Ectodermal cell (in vitro differentiated cells): ENCODE measurements at regions not wholly inside any gene's neighbourhood (a gene's known extent, or its start where the extent isn't known, plus 50 kb on each side); places are given as distances from the start of the nearest gene placed in this dataset.

Source experiments
- H3K27ac ChIP-seq: 2 replicates; pipeline ENCODE4 v1.7.0; 2013; ENCODE audit warnings: mild to moderate bottlenecking, low read depth, low read length; ENCODE audit not compliant: insufficient read depth, poor library complexity, severe bottlenecking
- H3K27me3 ChIP-seq: 2 replicates; pipeline ENCODE4 v1.7.0; 2013; ENCODE audit warnings: mild to moderate bottlenecking, low read length; ENCODE audit not compliant: insufficient read depth, control insufficient read depth, poor library complexity, severe bottlenecking
- H3K36me3 ChIP-seq: one replicate; pipeline ENCODE4 v1.7.0; 2013; ENCODE audit warnings: low read length; ENCODE audit not compliant: control insufficient read depth, insufficient read depth
- H3K4me1 ChIP-seq: one replicate; pipeline ENCODE4 v1.7.0; 2013; ENCODE audit warnings: low read length; ENCODE audit not compliant: control insufficient read depth, insufficient read depth
- H3K4me3 ChIP-seq: 2 replicates; pipeline ENCODE4 v1.7.0; 2013; ENCODE audit warnings: low read depth, low read length, control low read depth; ENCODE audit not compliant: insufficient read depth
- H3K9me3 ChIP-seq: 2 replicates; pipeline ENCODE4 v1.7.0; 2013; ENCODE audit warnings: mild to moderate bottlenecking, low read length, moderate library complexity; ENCODE audit not compliant: control insufficient read depth
- WGBS, 2 experiments: methylation state at CpG; one replicate each; pipeline ENCODE4 v1.1.7; 2013; ENCODE audit warnings: missing lambda C conversion rate in 2 of 2; 5-methylcytosine and 5-hydroxymethylcytosine counted together

DNA sequence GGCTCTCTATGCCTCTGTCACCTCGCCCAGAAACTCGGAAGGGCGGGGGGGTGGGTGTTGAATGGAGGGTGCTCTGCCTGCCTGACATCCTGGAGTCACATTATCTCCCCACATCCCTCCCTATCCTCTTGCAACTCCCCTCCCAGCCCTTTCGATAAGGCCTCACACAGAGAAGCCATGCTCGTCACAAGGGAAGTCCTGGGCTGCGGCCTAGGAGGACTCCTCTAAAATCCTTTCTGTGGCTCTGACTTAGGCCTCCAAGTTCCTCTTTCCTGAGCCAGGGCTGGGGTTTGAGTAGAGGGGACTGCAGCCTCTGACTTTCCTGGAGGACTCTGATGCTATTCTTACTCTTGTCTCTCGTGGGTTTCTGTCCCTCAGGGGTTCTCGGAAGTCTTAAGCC is 75.0 kb upstream of the PKDCC start:
- no peaks in the 10 kb centered on the region for H3K9me3 ChIP-seq
- peaks cover 4% of the 10 kb centered on the region for H3K4me1 ChIP-seq
- H3K27me3 ChIP-seq, result no peaks in the 10 kb centered on the region
- no peaks in the 10 kb centered on the region for H3K36me3 ChIP-seq
- H3K4me3 ChIP-seq, result no peak overlapping the region
- no peak overlapping the region for H3K27ac ChIP-seq
- 80 to 89% methylated on average over 5 to 8 of the region's 8 CpGs for WGBS, 2 experiments

- 82 to 91% methylated on average over 4 of the region's 4 CpGs for WGBS, 2 experiments
- Histone ChIP-seq H3K9me3 (no peaks in the 10 kb centered on the region), H3K27me3 (no peaks in the 10 kb centered on the region), H3K36me3 (no peaks in the 10 kb centered on the region), H3K4me3 (no peak overlapping the region), H3K27ac (no peak overlapping the region), H3K4me1 (peaks cover 4% of the 10 kb centered on the region)
These were observed 74.0 kb upstream of the PKDCC start for GRCh38 chr2:41973871-41974270.

DNA sequence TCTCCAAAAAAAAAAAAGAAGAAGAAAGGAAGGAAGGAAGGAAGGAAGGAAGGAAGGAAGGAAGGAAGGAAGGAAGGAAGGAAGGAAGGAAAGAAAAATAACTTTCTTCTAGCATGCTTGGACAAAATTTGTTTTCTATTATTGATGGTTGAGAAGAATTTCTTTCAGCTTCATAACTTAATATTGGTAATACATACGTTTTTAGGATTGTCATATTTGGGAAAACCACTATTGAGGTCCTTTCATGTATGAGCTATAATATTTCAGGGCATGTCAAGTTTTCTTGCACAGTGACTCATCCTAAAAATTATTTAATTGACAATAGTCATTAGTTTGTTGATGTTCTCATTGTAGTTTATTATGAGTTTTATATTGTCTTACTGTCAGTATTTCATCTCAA is 66.4 kb upstream of the PKDCC start:
- Histone ChIP-seq H3K4me3 (no peak overlapping the region), H3K36me3 (no peaks in the 10 kb centered on the region), H3K4me1 (no peaks in the 10 kb centered on the region), H3K27me3 (no peaks in the 10 kb centered on the region), H3K9me3 (no peaks in the 10 kb centered on the region), H3K27ac (no peak overlapping the region)
- WGBS, 2 experiments, result 89 to 100% methylated on average over 1 of the region's 1 CpG

DNA sequence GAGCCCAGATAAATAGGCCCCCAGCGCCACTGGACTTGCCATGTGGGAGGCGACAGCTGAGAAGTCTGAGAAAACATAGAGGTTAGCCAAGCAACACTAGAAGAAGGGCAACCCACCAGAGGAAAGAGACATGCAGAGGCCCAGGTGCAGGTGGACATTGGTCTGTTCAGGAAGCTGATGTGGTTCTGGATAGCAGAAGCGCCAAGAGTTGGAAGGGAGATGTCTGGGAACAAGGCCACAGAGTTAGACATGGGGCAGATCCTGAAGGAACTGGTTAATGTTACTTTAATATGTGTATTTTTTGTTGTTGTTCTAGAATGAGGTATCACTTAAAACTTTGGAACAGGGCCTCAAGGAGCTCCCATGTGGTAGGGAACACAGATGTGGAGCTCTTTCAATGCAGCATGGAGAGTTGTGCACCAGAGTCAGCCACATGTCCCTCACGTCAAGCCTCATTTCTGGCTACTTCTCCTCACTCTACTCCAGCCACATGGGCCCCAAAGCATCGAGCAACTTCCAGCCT is 62.2 kb upstream of the PKDCC start:
- no peaks in the 10 kb centered on the region for H3K36me3 ChIP-seq
- H3K9me3 ChIP-seq, result no peaks in the 10 kb centered on the region
- H3K27ac ChIP-seq, result no peak overlapping the region
- 94 to 96% methylated on average over 5 of the region's 5 CpGs for WGBS, 2 experiments
- H3K4me3 ChIP-seq, result no peak overlapping the region
- H3K27me3 ChIP-seq, result no peaks in the 10 kb centered on the region
- H3K4me1 ChIP-seq, result peaks cover 15% of the 10 kb centered on the region

DNA sequence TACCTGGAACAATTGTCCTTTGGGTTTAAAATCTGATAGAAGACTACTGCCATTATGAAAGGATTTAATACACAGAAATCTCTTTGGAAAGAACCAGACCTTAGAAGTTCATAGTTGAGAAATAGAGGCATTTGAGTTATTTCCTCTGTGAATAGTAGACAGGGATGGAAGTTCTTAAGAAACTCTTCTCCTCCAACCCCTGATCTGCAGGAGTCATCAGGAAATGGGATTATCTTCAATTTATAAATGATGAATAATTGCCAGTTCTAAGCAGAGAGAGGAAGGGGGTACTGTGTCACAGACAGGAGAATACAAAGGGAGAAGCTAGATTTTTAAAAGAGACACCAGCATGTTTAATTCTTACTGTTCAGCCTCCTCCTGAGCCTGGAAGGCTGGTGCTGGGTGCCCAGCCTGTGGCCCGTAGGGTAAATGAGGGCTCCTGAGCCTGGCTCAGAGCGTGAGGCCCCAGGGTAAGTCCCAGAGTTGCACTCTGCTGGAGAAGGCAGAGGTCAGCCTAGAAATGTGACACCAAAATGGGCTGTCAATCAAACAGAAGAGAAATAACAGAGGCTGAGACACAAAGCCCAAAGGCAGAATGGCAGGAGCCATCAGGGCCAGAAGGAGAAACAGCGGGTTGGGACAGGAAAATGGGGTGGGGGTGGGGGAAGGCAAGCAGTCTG is 58.2 kb upstream of the PKDCC start:
- 25 to 32% methylated on average over 3 of the region's 3 CpGs for WGBS, 2 experiments
- Histone ChIP-seq H3K27me3 (no peaks in the 10 kb centered on the region), H3K4me3 (no peak overlapping the region), H3K9me3 (peaks cover under 1% of the 10 kb centered on the region), H3K27ac (peak overlapping the region; percentile 52), H3K4me1 (peaks cover 22% of the 10 kb centered on the region), H3K36me3 (no peaks in the 10 kb centered on the region)

DNA sequence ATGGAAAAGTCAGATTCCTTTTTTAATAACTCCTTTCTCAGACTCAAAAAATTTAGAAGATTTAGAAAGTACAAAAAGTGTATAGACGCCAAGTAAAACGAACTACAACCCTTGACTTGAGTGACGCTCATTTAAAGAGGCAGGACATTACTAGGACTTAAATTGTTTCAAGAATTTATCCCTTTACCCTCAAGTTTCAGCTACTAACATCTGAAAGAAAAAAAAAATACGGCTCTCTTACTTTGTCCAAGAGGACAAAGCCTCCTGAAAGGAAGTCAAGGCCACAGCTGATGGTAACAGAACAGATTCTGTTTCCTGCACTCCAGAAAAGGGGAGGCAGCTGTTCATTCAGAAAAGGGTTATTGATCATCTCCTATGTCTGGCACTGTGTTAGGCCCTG is 57.6 kb upstream of the PKDCC start:
- WGBS, 2 experiments, result 67 to 69% methylated on average over 4 of the region's 4 CpGs
- H3K27me3 ChIP-seq, result no peaks in the 10 kb centered on the region
- peak overlapping the region; percentile 52 for H3K27ac ChIP-seq
- no peak overlapping the region for H3K4me3 ChIP-seq
- H3K9me3 ChIP-seq, result peaks cover 3% of the 10 kb centered on the region
- H3K4me1 ChIP-seq, result peaks cover 22% of the 10 kb centered on the region
- H3K36me3 ChIP-seq, result no peaks in the 10 kb centered on the region

DNA sequence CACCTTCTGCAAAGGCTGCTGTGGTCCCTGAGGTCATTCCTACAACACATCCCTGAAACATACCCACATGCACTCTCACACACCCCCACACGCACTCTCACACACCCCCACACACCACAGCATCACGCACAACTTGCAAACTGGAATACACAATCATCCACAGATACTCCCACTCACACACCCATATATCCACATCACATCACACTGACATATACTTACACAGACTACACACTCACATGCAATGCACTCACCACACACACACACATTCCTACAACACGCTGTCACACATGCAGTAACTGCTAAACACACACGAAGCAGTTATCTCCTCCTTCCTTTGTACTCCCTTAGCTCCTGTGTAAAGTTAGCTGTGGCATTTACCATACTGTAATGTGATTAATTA is 57.1 kb upstream of the PKDCC start:
- Histone ChIP-seq H3K36me3 (no peaks in the 10 kb centered on the region), H3K4me3 (no peak overlapping the region), H3K9me3 (peaks cover 3% of the 10 kb centered on the region), H3K27me3 (no peaks in the 10 kb centered on the region), H3K4me1 (peaks cover 22% of the 10 kb centered on the region), H3K27ac (no peak overlapping the region)
- 84 to 88% methylated on average over 4 of the region's 4 CpGs for WGBS, 2 experiments

DNA sequence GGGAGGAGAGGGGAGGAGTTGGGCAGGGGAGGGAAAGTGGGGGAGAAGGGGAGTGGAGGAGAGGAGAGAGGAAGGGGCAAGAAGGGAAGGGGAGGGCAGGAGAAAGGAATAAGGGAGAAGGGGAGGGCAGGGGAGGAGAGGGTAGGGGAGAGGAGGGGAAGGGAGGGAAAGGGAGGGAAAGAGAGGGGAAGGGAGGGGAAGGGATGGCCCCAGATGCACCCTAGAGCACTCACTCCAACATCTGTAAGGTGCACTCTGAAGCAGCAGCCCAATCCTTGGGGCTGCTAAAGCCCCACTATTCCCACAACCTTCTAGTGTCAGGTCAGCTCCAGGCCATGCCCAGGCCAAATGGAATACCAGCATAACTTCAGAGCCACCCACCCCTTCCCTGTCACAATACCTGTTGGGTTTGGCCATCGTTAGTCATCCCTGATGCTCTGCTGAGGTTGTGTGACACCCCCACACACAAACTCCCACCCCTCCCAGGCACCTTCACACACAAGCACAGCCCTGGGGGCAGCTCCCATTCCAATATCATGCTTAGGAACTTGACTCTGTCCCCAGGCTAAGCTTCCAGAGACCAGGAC is 55.7 kb upstream of the PKDCC start:
- Histone ChIP-seq H3K27ac (no peak overlapping the region), H3K9me3 (peaks cover 3% of the 10 kb centered on the region), H3K27me3 (no peaks in the 10 kb centered on the region), H3K4me1 (peaks cover 25% of the 10 kb centered on the region), H3K4me3 (no peak overlapping the region), H3K36me3 (no peaks in the 10 kb centered on the region)
- WGBS, 2 experiments, result 94 to 95% methylated on average over 1 of the region's 1 CpG

- no peak overlapping the region for H3K27ac ChIP-seq
- H3K36me3 ChIP-seq, result no peaks in the 10 kb centered on the region
- H3K27me3 ChIP-seq, result no peaks in the 10 kb centered on the region
- H3K4me3 ChIP-seq, result no peak overlapping the region
- H3K9me3 ChIP-seq, result peaks cover 3% of the 10 kb centered on the region
- H3K4me1 ChIP-seq, result peaks cover 28% of the 10 kb centered on the region
- WGBS, 2 experiments, result 87% methylated on average over 12 of the region's 12 CpGs
These were observed 55.0 kb upstream of the PKDCC start for GRCh38 chr2:41992671-41993434.

- Histone ChIP-seq H3K4me1 (peaks cover 34% of the 10 kb centered on the region), H3K9me3 (peaks cover 3% of the 10 kb centered on the region), H3K27ac (no peak overlapping the region), H3K4me3 (no peak overlapping the region), H3K36me3 (no peaks in the 10 kb centered on the region), H3K27me3 (no peaks in the 10 kb centered on the region)
- WGBS, 2 experiments, result 89 to 90% methylated on average over 5 of the region's 5 CpGs
These were observed 54.3 kb upstream of the PKDCC start for GRCh38 chr2:41993435-41993925.
